ENCODE measurements at regions not wholly inside any gene's neighbourhood (a gene's known extent, or its start where the extent isn't known, plus 50 kb on each side); places are given as distances from the start of the nearest gene placed in this dataset.
"Not testable (repeated sequence)": the region's sequence is repeated elsewhere in the genome, so short reads cannot be mapped to it uniquely, and the experiment has no call there.

DNA sequence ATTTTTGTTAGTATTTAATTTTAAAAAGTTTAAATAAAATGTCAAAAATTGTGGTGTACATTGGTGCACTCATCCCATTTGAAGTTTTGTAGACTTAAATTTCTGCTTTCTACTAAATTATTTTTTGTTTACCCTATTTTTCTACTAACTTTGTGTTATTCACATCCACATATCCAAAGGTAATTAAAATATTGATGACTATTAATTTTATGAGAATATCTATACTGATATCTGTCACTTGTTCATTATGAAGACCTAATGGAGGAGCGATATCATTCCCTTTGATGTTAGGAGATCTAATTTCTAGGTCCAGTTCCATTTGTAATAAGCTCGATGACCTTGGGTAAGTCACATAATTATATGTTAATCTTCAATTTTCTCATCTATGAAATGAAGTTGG is 325.7 kb upstream of the STXBP6 start:
- ATAC-seq (no peak), DNase-seq (ENCODE audit: low spot score) (no peak)
- intact Hi-C loops (cut with DNase I): no loop called here

DNA sequence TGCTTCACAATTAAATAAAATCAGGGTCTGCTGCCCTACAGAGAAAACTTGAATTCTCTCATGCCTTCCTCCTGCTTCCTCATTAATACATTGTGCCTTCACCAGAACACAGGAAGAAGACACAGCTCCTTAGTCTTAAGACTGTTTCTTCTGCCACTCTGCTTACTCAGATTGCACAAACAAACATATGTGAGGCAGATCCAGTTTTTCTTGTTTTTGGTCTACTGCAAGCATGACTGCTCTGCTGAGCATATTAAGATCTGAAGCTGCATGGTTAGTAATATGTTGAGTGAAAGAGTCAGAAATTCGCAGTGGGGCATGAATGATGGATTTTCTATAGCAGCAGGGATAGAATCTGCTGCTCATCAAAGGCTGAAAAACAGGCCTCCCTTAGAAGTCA is 321.1 kb upstream of the STXBP6 start:
- no peak for DNase-seq (ENCODE audit: low spot score)
- intact Hi-C loops (cut with DNase I): no loop called here
- ATAC-seq: no peak

DNA sequence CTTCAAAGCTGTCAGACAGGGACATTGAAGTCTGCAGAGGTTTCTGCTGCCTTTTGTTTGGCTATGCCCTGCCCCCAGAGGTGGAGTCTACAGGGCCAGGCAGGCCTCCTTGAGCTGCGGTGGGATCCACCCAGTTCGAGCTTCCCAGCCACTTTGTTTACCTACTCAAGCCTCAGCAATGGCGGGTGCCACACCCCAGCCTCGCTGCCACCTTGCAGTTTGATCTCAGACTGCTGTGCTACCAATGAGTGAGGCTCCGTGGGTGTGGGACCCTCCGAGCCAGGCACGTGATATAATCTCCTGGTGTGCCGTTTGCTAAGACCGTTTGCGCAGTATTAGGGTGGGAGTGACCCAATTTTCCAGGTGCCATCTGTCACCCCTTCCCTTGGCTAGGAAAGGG is 320.1 kb upstream of the STXBP6 start:
- ATAC-seq; DNase-seq (ENCODE audit: low spot score); intact Hi-C loops (cut with DNase I): not testable (repeated sequence)

DNA sequence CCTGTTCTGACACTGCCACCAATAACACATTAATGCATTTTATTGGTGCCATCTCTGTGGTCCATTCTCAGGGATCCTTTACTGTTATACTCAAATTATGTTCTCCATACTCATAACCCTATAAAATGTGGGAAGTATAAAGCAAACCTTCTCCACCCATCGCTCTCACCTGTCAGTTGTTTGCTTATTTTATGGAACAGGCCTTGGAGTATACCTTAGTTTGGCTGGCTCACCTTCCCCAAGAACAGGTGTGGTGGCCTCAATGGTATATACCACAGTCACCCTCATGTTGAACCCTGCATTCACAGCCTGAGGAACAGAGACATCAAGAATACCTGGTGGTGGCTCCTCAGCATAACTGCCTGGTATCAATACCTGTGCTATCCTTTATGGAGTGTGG is 308.4 kb upstream of the STXBP6 start:
- intact Hi-C loops (cut with DNase I): no loop called here
- DNase-seq (ENCODE audit: low spot score) (no peak), ATAC-seq (no peak)

DNA sequence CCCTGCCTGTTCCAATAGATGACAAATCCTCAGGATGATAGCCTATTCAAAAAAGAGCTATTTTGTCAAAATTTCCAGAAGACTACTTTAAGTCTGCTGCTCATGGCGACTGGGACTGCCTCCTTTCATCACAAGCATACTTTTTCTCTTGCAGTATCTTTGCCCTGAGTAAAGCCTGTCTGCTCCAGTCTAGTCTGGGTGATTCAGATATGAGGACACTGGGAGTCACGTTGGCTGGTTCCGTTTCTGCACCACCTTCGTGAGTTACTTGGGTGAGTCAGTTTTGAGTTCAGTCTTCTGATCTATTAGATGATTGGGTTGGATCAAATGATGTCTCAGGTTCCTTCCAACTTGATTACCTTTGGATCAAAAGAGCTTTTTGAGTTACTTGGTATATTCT is 301.3 kb upstream of the STXBP6 start:
- DNase-seq (ENCODE audit: low spot score): no peak
- no peak for ATAC-seq
- intact Hi-C loops (cut with DNase I): no loop called here

DNA sequence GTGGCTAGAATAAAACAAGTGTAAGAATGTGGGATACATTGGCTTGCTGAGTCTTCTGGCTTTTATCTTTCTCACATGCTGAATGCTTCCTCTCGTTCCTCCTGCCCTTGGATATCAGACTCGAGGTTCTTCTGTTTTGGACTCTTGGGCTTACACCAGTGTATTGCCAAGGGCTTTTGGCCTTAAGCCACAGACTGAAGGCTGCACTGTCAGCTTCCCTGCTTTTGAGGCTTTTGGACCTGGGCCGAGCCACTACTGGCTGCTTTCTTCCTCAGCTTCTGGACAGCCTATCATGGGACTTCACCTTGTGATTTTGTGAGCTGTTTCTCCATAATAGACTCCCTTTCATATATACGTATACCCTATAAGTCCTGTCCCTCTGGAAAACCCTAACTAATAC is 300.9 kb upstream of the STXBP6 start:
- DNase-seq (ENCODE audit: low spot score) (no peak), ATAC-seq (no peak)
- intact Hi-C loops (cut with DNase I): no loop called here

DNA sequence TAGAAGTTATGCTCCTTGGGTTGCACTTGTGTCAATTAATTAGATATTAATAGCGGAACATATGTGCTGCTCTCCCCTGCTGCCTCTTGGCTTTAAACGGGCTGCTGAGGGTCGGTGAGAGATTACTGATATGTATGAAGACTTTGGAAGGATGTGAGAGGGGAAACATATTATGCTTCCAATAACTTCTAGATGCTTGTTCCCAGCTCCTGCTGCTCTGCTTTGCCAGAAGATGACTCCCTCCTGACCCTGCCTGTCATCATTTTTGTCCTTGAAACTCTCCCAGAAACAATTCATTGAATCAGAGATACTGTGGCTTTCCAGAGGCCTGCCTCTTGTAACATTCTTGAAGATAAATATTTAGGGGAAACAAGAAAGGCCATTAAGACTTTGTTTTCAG is 300.1 kb upstream of the STXBP6 start:
- DNase-seq (ENCODE audit: low spot score) (no peak), ATAC-seq (no peak)
- intact Hi-C loops (cut with DNase I): no loop called here

DNA sequence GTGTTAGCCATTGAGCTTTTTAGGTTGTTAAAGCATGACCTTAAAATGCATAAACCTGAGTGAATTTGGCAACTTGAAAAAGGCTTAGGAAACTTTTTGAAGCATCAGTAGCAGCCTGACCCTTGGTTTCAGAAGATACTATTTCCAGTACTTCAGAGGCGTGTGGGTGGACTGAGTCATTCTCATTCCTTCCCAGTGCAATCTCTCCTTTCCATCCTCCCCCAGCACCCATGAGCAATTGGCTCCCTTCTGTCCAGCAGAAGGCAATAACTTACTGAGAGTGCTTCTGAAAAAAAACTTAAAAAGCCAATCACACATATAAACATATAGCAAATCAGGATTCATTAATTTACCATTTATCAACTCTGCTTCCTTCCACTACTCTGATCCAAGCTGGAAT is 299.3 kb upstream of the STXBP6 start:
- DNase-seq (ENCODE audit: low spot score) (no peak), ATAC-seq (no peak)
- intact Hi-C loops (cut with DNase I): no loop called here

DNA sequence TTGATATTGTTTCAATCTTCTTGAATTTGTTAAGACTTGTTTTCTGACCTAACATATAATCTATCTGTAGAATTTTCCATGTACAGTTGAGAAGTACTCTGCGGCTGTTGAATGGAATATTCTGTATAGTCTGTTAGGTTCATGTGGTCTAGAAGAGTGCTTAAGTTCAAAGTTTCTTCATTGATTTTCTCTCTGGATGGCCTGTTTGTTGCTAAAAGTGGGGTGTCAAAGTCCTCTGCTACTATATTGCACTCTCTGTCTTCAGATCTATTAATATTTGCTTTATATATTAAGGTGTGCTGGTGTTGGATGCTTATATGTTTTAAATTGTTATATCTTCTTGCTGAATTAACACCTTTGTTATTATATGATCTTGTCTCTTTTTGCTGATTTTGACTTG is 290.9 kb upstream of the STXBP6 start:
- DNase-seq (ENCODE audit: low spot score): no peak
- intact Hi-C loops (cut with DNase I): no loop called here
- ATAC-seq: no peak

DNA sequence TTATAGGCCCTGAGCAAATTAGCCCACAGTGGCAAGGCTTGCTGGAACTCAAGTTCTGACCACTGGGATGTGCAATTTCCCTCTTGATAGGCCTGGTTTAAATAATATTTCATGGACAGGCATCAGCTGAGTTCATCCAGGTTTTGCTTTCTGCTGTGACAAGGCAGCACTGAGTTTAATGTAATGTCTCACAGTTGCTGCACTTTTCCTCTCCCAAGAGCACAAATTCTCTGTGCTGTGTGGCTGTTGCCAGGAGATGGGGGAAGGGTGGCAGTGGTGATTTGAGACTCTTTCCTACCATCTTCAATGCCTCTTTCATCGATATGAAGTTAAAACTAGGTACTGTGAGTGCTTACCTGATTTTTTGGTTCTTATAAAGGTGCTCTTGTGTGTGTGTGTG is 272.8 kb upstream of the STXBP6 start:
- no peak for DNase-seq (ENCODE audit: low spot score)
- intact Hi-C loops (cut with DNase I): no loop called here
- no peak for ATAC-seq

DNA sequence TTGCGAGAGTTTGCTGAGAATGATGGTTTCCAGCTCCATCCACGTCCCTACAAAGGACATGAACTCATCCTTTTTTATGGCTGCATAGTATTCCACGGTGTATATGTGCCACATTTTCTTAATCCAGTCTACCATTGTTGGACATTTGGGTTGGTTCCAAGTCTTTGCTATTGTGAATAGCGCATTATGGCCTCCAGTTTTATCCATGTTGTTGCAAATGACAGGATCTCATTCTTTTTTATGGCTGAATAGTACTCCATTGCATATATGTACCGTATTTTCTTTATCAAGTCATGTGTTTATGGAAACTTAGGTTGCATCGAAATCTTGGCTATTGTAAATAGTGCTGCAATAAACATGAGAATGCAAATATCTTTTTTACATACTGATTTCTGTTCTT is 266.1 kb upstream of the STXBP6 start:
- intact Hi-C loops (cut with DNase I); ATAC-seq; DNase-seq (ENCODE audit: low spot score): not testable (repeated sequence)

DNA sequence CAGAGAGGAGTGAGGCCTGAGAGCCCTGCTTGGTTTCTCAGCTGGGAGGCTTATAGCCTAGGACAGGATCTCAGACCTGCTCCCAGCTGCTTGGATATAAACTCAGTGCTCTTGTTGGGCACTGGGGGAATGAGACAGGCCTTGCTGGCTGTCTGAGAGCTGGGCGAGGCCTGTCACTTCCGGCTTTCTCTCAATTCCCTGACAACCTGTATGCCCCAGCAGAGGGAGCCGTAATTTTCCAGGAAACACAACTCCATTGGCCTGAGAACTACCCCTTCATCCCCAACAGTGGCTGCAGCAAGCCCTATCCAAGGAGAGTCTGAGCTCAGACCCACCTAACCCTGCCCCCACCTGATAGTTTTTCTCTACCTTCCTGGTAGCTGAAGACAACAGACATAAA is 258.3 kb upstream of the STXBP6 start:
- DNase-seq (ENCODE audit: low spot score) (no peak), ATAC-seq (no peak)
- intact Hi-C loops (cut with DNase I): no loop called here

DNA sequence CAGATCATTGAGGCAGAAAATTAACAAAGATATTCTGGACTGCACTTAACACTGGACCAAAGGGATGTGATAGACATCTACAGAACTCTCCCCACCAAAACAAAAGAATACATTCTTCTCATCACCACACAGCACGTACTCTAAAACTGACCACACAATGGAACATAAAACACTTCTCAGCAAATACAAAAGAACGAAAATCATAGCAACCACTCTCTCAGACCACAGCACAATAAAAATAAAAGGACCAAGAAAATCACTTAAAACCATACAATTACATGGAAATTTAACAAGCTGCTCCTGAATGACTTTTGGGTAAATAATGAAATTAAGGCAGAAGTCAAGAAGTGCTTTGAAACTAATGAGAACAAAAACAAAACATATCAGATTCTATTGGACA is 254.0 kb upstream of the STXBP6 start:
- intact Hi-C loops (cut with DNase I): no loop called here
- no peak for ATAC-seq
- DNase-seq (ENCODE audit: low spot score): no peak

DNA sequence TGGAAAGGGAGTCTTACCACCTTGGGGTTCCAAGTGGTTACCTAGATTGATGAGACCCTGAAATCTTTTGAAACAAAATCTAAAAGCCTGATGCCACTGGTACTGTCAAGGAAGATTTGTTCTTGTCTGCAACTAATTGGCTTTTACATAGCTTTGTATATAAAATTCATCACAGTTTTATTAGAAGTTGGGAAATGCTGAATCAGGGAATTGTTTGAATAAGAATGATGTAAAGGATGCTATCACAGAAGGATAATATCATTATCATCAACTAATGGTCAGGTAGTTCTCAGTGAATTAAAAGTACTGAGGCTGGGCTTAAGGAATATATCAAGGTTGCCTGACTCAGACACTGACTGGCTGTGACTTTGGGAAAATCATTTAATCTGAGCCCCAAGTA is 248.3 kb upstream of the STXBP6 start:
- no peak for ATAC-seq
- intact Hi-C loops (cut with DNase I): no loop called here
- no peak for DNase-seq (ENCODE audit: low spot score)

DNA sequence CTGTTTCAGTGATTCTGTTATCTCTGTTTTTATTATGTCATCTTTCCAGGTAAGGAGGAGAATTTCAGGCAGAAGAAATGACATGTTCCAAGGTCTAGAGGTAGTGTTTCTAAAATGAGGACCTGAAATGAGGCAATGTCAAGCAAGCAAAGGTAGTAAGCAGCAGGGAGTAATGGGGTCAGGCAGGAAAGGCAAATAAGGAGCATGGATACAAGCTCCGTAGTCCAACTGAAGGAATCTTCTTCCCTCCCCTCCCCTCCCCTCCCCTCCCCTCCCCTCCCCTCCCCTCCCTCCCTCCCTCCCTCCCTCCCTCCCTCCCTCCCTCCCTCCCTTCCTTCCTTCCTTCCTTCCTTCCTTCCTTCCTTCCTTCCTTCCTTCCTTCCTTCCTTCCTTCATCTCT is 240.2 kb upstream of the STXBP6 start:
- ATAC-seq; DNase-seq (ENCODE audit: low spot score); intact Hi-C loops (cut with DNase I): not testable (repeated sequence)

DNA sequence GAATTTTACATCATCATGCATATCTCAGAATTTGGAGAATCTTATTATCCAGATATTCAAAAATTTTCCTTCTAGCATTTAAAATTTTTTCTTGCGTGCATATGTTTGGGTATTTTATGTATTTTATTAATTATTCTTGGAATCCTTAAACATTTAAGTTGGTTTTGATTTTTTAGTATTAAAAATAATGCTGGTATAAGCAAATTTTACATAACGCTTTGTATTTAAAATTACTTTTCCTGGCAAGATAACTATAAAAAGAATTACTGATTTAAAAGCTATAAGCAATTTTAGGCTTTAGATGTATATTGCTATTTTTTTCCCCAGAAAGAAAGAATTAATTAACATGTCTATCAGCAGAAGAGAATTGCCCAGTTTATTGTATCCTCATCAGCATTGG is 224.6 kb upstream of the STXBP6 start:
- no peak for DNase-seq (ENCODE audit: low spot score)

DNA sequence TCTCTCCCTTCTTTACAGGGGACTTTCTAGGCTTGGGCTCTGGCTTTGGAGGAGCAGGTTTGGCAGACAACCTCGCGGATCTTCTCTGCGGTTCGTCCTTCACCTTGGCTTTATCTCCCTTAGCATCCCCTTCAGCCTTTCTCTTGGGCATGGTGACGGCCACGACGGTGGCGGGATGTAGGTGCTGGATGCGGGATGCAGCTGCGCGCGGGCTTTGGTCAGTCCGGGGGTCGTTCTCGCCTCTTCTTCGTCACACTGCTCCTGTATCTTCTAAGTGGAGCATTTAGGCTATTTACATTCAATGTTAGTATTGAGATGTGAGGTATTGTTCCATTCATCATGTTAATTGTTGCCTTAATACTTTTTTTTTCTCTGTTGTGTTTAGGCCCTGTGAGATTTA is 217.2 kb upstream of the STXBP6 start:
- ATAC-seq (no peak), DNase-seq (ENCODE audit: low spot score) (no peak)
- intact Hi-C loops (cut with DNase I): no loop called here

More for the DNA sequence above, 224.6 kb upstream of the STXBP6 start:
- intact Hi-C loops (cut with DNase I): no loop called here
- ATAC-seq: no peak

DNA sequence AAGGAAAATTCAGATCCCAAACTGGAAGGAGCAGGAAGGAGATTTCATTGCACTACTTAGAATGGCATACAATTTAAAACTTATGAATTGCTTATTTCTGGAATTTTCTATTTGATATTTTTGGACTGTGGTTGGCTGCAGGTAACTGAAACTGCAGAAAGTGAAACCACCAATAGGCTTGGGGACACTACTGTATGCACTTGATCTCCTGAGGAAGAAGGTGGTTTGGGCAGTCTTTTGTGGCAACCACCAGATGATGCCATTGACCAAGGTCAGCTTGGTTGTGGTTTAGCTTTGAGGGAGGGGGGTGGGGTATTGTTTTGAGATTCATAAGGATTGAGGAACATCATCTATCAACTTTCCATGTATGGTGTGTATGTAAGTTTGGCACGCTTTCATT is 209.5 kb upstream of the STXBP6 start:
- intact Hi-C loops (cut with DNase I): no loop called here
- no peak for DNase-seq (ENCODE audit: low spot score)
- ATAC-seq: no peak

DNA sequence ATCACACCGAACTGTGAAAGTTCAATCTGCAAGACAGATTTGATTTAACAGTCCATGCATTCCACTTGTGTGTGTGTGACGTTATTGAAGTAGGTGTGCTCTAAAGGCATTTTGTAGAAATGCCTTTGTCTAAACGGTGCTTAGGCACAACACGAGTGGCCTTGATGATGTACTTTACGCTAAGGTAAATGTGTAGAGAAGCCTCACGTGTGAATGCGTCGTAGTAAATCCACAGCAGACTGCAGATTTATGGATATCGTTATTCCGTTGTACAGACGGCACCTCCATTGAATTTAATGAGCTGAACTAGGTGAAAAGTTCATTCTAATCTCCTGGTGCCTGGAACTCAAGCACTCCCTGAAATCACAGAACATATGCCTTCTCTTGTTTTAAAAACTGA is 202.8 kb upstream of the STXBP6 start:
- intact Hi-C loops (cut with DNase I): no loop called here
- DNase-seq (ENCODE audit: low spot score) (no peak), ATAC-seq (no peak)

DNA sequence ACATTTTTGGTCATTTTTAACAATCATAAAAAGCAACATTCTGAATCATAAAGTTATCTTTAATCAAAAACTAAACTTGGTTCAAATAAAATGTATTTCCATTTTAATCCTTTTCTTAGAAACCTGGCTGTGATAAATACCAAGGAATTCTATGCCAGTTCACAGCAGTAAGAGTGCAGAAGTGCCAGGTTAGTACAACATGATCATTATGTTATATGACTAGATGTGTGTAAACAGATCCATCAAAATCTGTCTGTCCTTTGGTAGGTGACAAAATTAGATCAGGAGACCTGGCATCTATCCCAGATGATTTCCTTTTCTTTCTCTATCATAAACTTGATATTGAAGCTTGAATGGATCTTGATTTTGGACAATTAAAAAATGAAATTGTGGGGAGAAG is 200.6 kb upstream of the STXBP6 start:
- intact Hi-C loops (cut with DNase I): no loop called here
- DNase-seq (ENCODE audit: low spot score): no peak
- ATAC-seq: no peak

DNA sequence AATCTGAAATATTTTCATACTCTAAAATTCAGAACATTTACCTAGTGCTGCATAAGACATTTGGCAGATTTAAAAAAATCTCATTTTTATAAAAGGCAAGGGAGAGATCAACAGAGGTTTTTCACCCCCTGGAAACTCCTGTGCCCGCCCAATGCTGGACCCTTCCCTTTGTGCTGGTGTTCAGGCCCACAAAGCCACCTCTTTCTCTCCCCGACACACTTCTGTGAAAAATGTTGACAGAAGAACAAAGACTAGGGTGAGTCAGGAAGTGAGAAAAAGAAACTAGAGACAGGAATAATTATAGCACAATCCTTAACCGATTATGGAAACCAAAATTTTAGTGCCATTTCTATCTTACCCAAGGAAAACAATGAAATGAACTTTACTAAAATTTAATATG is 197.7 kb upstream of the STXBP6 start:
- intact Hi-C loops (cut with DNase I): no loop called here
- ATAC-seq: no peak
- no peak for DNase-seq (ENCODE audit: low spot score)

DNA sequence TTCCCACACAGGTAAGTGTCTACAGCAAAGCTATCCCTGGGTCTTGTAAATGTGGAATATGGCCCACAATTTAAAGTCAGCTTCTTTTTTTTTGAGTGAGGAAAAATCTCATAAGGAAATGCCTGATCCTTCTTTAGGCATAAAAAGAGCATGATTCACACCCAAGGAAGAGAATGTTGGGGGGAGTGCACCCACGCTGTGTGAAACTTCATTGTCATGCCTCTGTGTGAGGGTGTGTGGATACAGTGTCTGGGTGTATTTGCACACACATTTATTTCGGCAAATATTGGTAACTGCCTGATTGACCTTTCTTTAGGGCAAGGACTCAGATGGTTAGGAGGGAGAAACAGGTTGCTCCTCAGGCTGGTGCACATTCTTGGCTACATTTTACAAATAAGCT is 196.8 kb upstream of the STXBP6 start:
- DNase-seq (ENCODE audit: low spot score): no peak
- ATAC-seq: no peak
- intact Hi-C loops (cut with DNase I): no loop called here

Data from sciatic nerve (tissue), 2 donors.